ENCODE measurements at regions not wholly inside any gene's neighbourhood (a gene's known extent, or its start where the extent isn't known, plus 50 kb on each side); places are given as distances from the start of the nearest gene placed in this dataset.

DNA sequence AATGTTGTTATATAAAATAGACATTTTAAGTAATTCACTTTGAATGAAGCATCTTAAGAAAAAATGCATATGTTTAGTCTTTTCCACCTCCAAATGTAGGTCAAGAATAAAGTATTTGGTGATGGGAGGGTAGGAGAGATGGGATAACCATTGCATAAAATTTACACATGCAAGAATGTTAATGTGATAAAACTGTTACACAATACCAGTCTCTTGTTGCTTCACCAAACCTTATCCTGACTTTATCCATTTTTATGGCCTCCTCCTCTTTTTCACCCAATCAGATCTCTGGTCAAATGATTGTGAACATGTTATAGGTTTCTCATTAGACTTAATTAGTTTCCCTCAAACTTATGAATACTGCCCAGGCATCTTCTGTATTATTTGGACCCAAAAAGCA lies 994.5 kb upstream of the FLRT2 start:
- H3K9ac ChIP-seq, result no peak overlapping the region
- in situ Hi-C loops (cut with MboI), result no loop called here
- no peak overlapping the region for H3K4me2 ChIP-seq (ENCODE audit: unreplicated experiment)
- H3K79me2 ChIP-seq (ENCODE audit: insufficient read depth), result no peaks in the 10 kb centered on the region
- H3F3A ChIP-seq (ENCODE audit: insufficient read depth), result no peaks in the 10 kb centered on the region
- H2AFZ ChIP-seq, result no peak overlapping the region
- no peaks in the 10 kb centered on the region for H3K9me2 ChIP-seq (ENCODE audit: insufficient read depth)
- H3K27me3 ChIP-seq (replicated peaks; ENCODE audit: insufficient read depth), result no peaks in the 10 kb centered on the region
- no peaks in the 10 kb centered on the region for H3K9me3 ChIP-seq (ENCODE audit: low read depth)
- no peaks in the 10 kb centered on the region for H3K4me1 ChIP-seq (ENCODE audit: insufficient read depth)
- TF ChIP-seq EZH2 (IDR thresholded peaks at IDR 0.05; ENCODE audit: insufficient read depth, poor library complexity, severe bottlenecking) (no peak), EZH2phosphoT487 (IDR thresholded peaks at IDR 0.05; ENCODE audit: insufficient read depth, low read depth) (no peak)
- no peaks in the 10 kb centered on the region for H3K36me3 ChIP-seq (ENCODE audit: low read depth)
- no peaks in the 10 kb centered on the region for H4K20me1 ChIP-seq (ENCODE audit: insufficient read depth)
- no peak overlapping the region for H3K4me3 ChIP-seq
- H3K27ac ChIP-seq, result no peak overlapping the region
- DNase-seq, result no peak

DNA sequence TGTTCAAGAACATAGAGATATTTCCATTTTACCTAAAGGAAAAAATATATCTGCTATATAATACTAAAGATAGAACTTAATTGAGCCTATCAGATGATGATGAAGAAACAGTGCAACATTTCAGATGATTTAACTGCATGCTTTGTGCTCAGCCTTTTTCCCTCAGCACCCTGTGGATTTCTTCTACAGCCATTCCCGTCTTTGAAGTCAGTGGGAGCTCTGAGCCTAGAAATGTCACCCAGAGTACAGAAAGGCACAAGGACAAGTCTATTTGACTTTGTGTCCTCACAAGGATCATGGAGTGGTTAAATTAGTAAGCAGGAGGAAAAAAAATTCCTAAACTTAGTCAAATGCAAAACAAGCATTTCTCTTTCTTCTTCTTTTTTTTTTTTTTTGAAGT lies 994.0 kb upstream of the FLRT2 start:
- Histone ChIP-seq H3K27me3 (replicated peaks; ENCODE audit: insufficient read depth) (no peaks in the 10 kb centered on the region), H3K4me3 (no peak overlapping the region), H3K9me2 (ENCODE audit: insufficient read depth) (no peaks in the 10 kb centered on the region), H3K4me2 (ENCODE audit: unreplicated experiment) (no peak overlapping the region), H3K79me2 (ENCODE audit: insufficient read depth) (no peaks in the 10 kb centered on the region), H3K4me1 (ENCODE audit: insufficient read depth) (no peaks in the 10 kb centered on the region), H3K36me3 (ENCODE audit: low read depth) (no peaks in the 10 kb centered on the region), H3K27ac (no peak overlapping the region), H3K9me3 (ENCODE audit: low read depth) (no peaks in the 10 kb centered on the region), H3F3A (ENCODE audit: insufficient read depth) (no peaks in the 10 kb centered on the region), H3K9ac (no peak overlapping the region), H2AFZ (no peak overlapping the region), H4K20me1 (ENCODE audit: insufficient read depth) (no peaks in the 10 kb centered on the region)
- in situ Hi-C loops (cut with MboI), result no loop called here
- 3 to 7% methylated on average over 1 of the region's 1 CpG for WGBS, 2 experiments (ENCODE audit: low coverage in 1 of 2, low lambda C conversion rate in 2 of 2, missing lambda C conversion rate in 2 of 2)
- DNase-seq, result no peak
- no peak for TF ChIP-seq EZH2 (IDR thresholded peaks at IDR 0.05; ENCODE audit: insufficient read depth, poor library complexity, severe bottlenecking)
- no peak for TF ChIP-seq EZH2phosphoT487 (IDR thresholded peaks at IDR 0.05; ENCODE audit: insufficient read depth, low read depth)

DNA sequence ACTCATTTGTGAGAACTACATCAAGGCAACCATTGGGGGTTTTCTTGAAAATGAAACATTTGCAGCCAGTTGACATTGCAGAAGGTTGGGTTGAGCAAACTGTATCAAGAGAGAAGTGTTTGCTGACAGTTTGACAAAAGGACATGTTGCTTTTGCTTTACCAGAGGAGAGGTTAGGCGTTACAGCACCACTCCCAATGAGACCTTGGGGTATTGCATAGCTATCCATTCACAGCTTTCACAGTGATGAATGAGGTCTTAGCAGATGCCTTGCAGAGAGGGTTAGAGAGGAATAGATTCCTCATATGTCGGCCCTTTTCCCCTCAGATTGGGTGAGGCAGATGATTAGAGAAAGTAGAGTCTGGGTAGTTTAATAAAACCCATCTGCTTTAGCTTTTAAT lies 988.9 kb upstream of the FLRT2 start:
- in situ Hi-C loops (cut with MboI), result no loop called here
- H3K79me2 ChIP-seq (ENCODE audit: insufficient read depth), result no peaks in the 10 kb centered on the region
- H3F3A ChIP-seq (ENCODE audit: insufficient read depth), result no peaks in the 10 kb centered on the region
- WGBS, 2 experiments (ENCODE audit: low coverage in 1 of 2, low lambda C conversion rate in 2 of 2, missing lambda C conversion rate in 2 of 2), result 4 to 6% methylated on average over 2 of the region's 2 CpGs
- no peak overlapping the region for H3K4me3 ChIP-seq
- H3K36me3 ChIP-seq (ENCODE audit: low read depth), result no peaks in the 10 kb centered on the region
- H3K9me2 ChIP-seq (ENCODE audit: insufficient read depth), result no peaks in the 10 kb centered on the region
- H3K27ac ChIP-seq, result no peak overlapping the region
- no peaks in the 10 kb centered on the region for H3K4me1 ChIP-seq (ENCODE audit: insufficient read depth)
- no peak overlapping the region for H2AFZ ChIP-seq
- no peaks in the 10 kb centered on the region for H4K20me1 ChIP-seq (ENCODE audit: insufficient read depth)
- no peak for DNase-seq
- H3K4me2 ChIP-seq (ENCODE audit: unreplicated experiment), result no peak overlapping the region
- no peaks in the 10 kb centered on the region for H3K9me3 ChIP-seq (ENCODE audit: low read depth)
- no peak overlapping the region for H3K9ac ChIP-seq
- TF ChIP-seq EZH2phosphoT487 (IDR thresholded peaks at IDR 0.05; ENCODE audit: insufficient read depth, low read depth), result no peak
- no peak for TF ChIP-seq EZH2 (IDR thresholded peaks at IDR 0.05; ENCODE audit: insufficient read depth, poor library complexity, severe bottlenecking)
- H3K27me3 ChIP-seq (replicated peaks; ENCODE audit: insufficient read depth), result no peaks in the 10 kb centered on the region

DNA sequence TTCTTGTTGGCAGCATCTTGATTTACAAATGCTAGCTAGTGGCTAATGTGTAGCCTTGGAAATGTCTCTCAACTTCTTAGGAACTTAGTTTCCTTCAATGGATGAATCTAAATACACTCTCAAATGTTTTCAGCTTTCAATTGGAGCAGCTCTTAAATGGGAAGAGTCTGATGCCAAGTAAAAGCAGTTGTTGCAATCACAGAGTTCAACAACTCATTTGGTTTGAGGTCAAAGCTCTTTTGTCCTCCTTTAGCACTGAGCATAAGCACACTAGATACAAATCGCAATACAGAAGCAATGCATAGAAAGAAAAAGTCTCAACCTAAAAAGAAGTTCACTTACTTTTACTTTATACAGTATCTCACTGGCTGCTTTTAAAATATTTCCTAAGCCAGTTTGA lies 986.1 kb upstream of the FLRT2 start:
- H3K4me1 ChIP-seq (ENCODE audit: insufficient read depth), result no peaks in the 10 kb centered on the region
- no peak overlapping the region for H3K4me2 ChIP-seq (ENCODE audit: unreplicated experiment)
- H3K9me3 ChIP-seq (ENCODE audit: low read depth), result no peaks in the 10 kb centered on the region
- no peak for DNase-seq
- no peaks in the 10 kb centered on the region for H3K79me2 ChIP-seq (ENCODE audit: insufficient read depth)
- no peak overlapping the region for H3K4me3 ChIP-seq
- H3K27ac ChIP-seq, result no peak overlapping the region
- no peaks in the 10 kb centered on the region for H3K27me3 ChIP-seq (replicated peaks; ENCODE audit: insufficient read depth)
- in situ Hi-C loops (cut with MboI), result no loop called here
- H3F3A ChIP-seq (ENCODE audit: insufficient read depth), result no peaks in the 10 kb centered on the region
- no peaks in the 10 kb centered on the region for H4K20me1 ChIP-seq (ENCODE audit: insufficient read depth)
- H3K9me2 ChIP-seq (ENCODE audit: insufficient read depth), result no peaks in the 10 kb centered on the region
- 33 to 55% methylated on average over 1 of the region's 1 CpG for WGBS, 2 experiments (ENCODE audit: low coverage in 1 of 2, low lambda C conversion rate in 2 of 2, missing lambda C conversion rate in 2 of 2)
- TF ChIP-seq EZH2phosphoT487 (IDR thresholded peaks at IDR 0.05; ENCODE audit: insufficient read depth, low read depth), result no peak
- TF ChIP-seq EZH2 (IDR thresholded peaks at IDR 0.05; ENCODE audit: insufficient read depth, poor library complexity, severe bottlenecking), result no peak
- no peaks in the 10 kb centered on the region for H3K36me3 ChIP-seq (ENCODE audit: low read depth)
- no peak overlapping the region for H2AFZ ChIP-seq
- no peak overlapping the region for H3K9ac ChIP-seq

DNA sequence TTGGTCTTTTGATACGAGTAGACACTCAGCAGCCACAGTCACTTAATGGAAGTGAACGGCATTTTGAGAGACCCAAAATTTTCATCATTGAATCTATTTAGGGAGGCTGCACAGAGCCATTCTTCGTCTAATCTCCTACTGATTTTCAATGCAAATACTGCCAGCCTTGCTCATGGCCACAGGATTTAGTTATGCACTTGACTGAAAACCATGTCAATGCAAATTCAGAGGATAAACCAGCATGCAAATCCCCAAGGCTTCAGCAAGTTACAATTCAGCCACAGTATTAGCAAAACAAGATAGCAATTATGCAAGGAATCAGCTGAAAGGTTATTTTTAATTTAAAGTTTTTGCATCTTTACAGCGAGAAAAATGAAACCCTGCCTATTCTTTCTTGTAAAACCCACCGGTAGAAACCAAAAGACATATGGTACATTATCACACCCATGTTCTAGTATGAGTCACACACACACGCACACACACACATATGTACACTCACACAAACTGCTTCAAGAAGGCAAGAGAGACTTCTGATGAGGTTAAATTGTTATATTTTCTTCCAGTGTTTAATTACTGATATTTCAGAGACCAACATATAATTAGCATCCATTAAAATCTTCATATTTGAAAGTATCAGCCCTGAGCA lies 985.3 kb upstream of the FLRT2 start:
- no peaks in the 10 kb centered on the region for H3K36me3 ChIP-seq (ENCODE audit: low read depth)
- TF ChIP-seq EZH2 (IDR thresholded peaks at IDR 0.05; ENCODE audit: insufficient read depth, poor library complexity, severe bottlenecking), result no peak
- TF ChIP-seq EZH2phosphoT487 (IDR thresholded peaks at IDR 0.05; ENCODE audit: insufficient read depth, low read depth), result no peak
- no peak overlapping the region for H3K9ac ChIP-seq
- no peaks in the 10 kb centered on the region for H3K9me3 ChIP-seq (ENCODE audit: low read depth)
- no peak overlapping the region for H3K4me3 ChIP-seq
- H4K20me1 ChIP-seq (ENCODE audit: insufficient read depth), result no peaks in the 10 kb centered on the region
- WGBS, 2 experiments (ENCODE audit: low coverage in 1 of 2, low lambda C conversion rate in 2 of 2, missing lambda C conversion rate in 2 of 2), result 20 to 26% methylated on average over 6 of the region's 6 CpGs
- no peak overlapping the region for H3K27ac ChIP-seq
- DNase-seq, result no peak
- no peak overlapping the region for H3K4me2 ChIP-seq (ENCODE audit: unreplicated experiment)
- H3K27me3 ChIP-seq (replicated peaks; ENCODE audit: insufficient read depth), result no peaks in the 10 kb centered on the region
- in situ Hi-C loops (cut with MboI), result no loop called here
- no peaks in the 10 kb centered on the region for H3K4me1 ChIP-seq (ENCODE audit: insufficient read depth)
- no peaks in the 10 kb centered on the region for H3K9me2 ChIP-seq (ENCODE audit: insufficient read depth)
- H3K79me2 ChIP-seq (ENCODE audit: insufficient read depth), result no peaks in the 10 kb centered on the region
- no peaks in the 10 kb centered on the region for H3F3A ChIP-seq (ENCODE audit: insufficient read depth)
- H2AFZ ChIP-seq, result no peak overlapping the region
